ENCODE measurements at regions not wholly inside any gene's neighbourhood (a gene's known extent, or its start where the extent isn't known, plus 50 kb on each side); places are given as distances from the start of the nearest gene placed in this dataset.

- no peak for TF ChIP-seq CTCF (IDR thresholded peaks at IDR 0.05; ENCODE audit: extremely low read depth in 1 of 2, insufficient read depth in 1 of 2, low read depth in 1 of 2, low read length in 2 of 2)
- no peak for TF ChIP-seq POLR2A (IDR thresholded peaks at IDR 0.05; ENCODE audit: low read depth, low read length)
- no peak for TF ChIP-seq JUN (IDR thresholded peaks at IDR 0.05; ENCODE audit: borderline replicate concordance, insufficient read depth, insufficient read length, low read depth)
- no peak for TF ChIP-seq GATA2 (IDR thresholded peaks at IDR 0.05; ENCODE audit: insufficient read depth, insufficient read length, low read depth, low read length)
- TF ChIP-seq POLR2AphosphoS5 (IDR thresholded peaks at IDR 0.05; ENCODE audit: insufficient read depth, low read depth, low read length): no peak
- no peak for TF ChIP-seq MAX (IDR thresholded peaks at IDR 0.05; ENCODE audit: insufficient read depth, insufficient read length)
- no peak for TF ChIP-seq EZH2 (IDR thresholded peaks at IDR 0.05; ENCODE audit: borderline replicate concordance, low read depth, low read length, severe bottlenecking)
- no peak for TF ChIP-seq MYC (IDR thresholded peaks at IDR 0.05; ENCODE audit: low read depth, low read length)
- no peak for TF ChIP-seq FOS (IDR thresholded peaks at IDR 0.05; ENCODE audit: borderline replicate concordance, insufficient read depth, low read length)
These were observed 374.7 kb downstream of the LNPK start for GRCh38 chr2:175627405-175627804.

Measured in endothelial cell of umbilical vein (primary cell).